HEK293 (cell line): ENCODE measurements at regions not wholly inside any gene's neighbourhood (a gene's known extent, or its start where the extent isn't known, plus 50 kb on each side); places are given as distances from the start of the nearest gene placed in this dataset.

Experiments
- CTCF ChIA-PET: fragments of 350-600 bp; formaldehyde crosslinking; extraction: SDS; loops from one replicate; lab custom pipeline; 2021; ENCODE audit warnings: antibody characterized with exemption; lab: Yijun Ruan, JAX
- POLR2A ChIA-PET: fragments of 300-600 bp; formaldehyde crosslinking; extraction: SDS; loops from one replicate; lab custom pipeline; 2020; ENCODE audit warnings: antibody characterized with exemption, inconsistent platforms; lab: Yijun Ruan, JAX
- H3K27ac ChIP-seq: fragments of 200-500 bp; sonication (Bioruptor generic); 2 replicates; pipeline ENCODE4 v1.5.1; 2014; ENCODE audit warnings: low read depth, low read length, control low read depth, inconsistent platforms; ENCODE audit errors: extremely low read depth
- H3K36me3 ChIP-seq, 2 experiments: fragments of 200-500 bp in 1 of 2; sonication (Bioruptor generic) in 1 of 2; 1 replicate in 1 of 2; 2 replicates in 1 of 2; pipeline ENCODE4 v1.5.1; 2014 to 2017; ENCODE audit warnings: inconsistent platforms in 2 of 2, low read length in 2 of 2; ENCODE audit not compliant: control insufficient read depth in 2 of 2, insufficient read depth in 1 of 2
- H3K4me1 ChIP-seq: fragments of 200-500 bp; sonication (Bioruptor generic); 2 replicates; pipeline ENCODE4 v1.5.1; 2014; ENCODE audit warnings: mild to moderate bottlenecking, low read length, inconsistent platforms; ENCODE audit not compliant: control insufficient read depth, insufficient read depth
- H3K4me3 ChIP-seq: 2 replicates; pipeline ENCODE4 v1.5.1; 2011; ENCODE audit warnings: low read depth, mild to moderate bottlenecking, control low read depth, low read length, moderate library complexity
- H3K9me3 ChIP-seq: fragments of 200-500 bp; sonication (Bioruptor generic); 2 replicates; pipeline ENCODE4 v1.5.1; 2014; ENCODE audit warnings: low read depth, low read length, inconsistent platforms; ENCODE audit not compliant: control insufficient read depth, insufficient read depth
- GFI1B ChIP-seq: fragments of 450-650 bp; formaldehyde crosslinking; IDR thresholded peaks from 2 replicates; pipeline ENCODE4 v1.5.1; 2016; ENCODE audit warnings: missing biosample characterization, missing genetic modification characterization
- GLI2 ChIP-seq: fragments of 450-650 bp; formaldehyde crosslinking; IDR thresholded peaks from 2 replicates; pipeline ENCODE4; 2017; ENCODE audit warnings: missing biosample characterization, missing genetic modification characterization, low read depth, borderline replicate concordance
- GLIS1 ChIP-seq: fragments of 450-650 bp; formaldehyde crosslinking; IDR thresholded peaks from 2 replicates; pipeline ENCODE4 v1.5.1; 2016; ENCODE audit warnings: missing biosample characterization, missing genetic modification characterization
- HOXC10 ChIP-seq: sonication (generic); formaldehyde crosslinking; IDR thresholded peaks from 2 replicates; pipeline ENCODE4 v1.8.1; 2023; ENCODE audit warnings: mild to moderate bottlenecking, missing genetic modification reagents
- KLF9 ChIP-seq: fragments of 450-650 bp; formaldehyde crosslinking; IDR thresholded peaks from 2 replicates; pipeline ENCODE4 v1.5.1; 2016; ENCODE audit warnings: missing biosample characterization, missing genetic modification characterization, low read depth
- PATZ1 ChIP-seq: fragments of 450-650 bp; formaldehyde crosslinking; IDR thresholded peaks from 2 replicates; pipeline ENCODE4 v1.5.1; 2016; ENCODE audit warnings: missing biosample characterization, missing genetic modification characterization
- RBAK ChIP-seq: fragments of 450-650 bp; formaldehyde crosslinking; IDR thresholded peaks from 2 replicates; pipeline ENCODE4 v1.5.1; 2016; ENCODE audit warnings: missing biosample characterization, missing genetic modification characterization
- ZBTB20 ChIP-seq: fragments of 450-650 bp; formaldehyde crosslinking; IDR thresholded peaks from 2 replicates; pipeline ENCODE4 v1.5.1; 2016; ENCODE audit warnings: missing biosample characterization, missing genetic modification characterization
- ZBTB44 ChIP-seq: fragments of 450-650 bp; IDR thresholded peaks from 2 replicates; pipeline ENCODE4 v1.5.1; 2018; ENCODE audit warnings: missing biosample characterization, mild to moderate bottlenecking, missing genetic modification characterization
- ZBTB48 ChIP-seq: fragments of 450-650 bp; formaldehyde crosslinking; IDR thresholded peaks from 2 replicates; pipeline ENCODE4 v1.5.1; 2016; ENCODE audit warnings: missing biosample characterization, missing genetic modification characterization
- ZBTB49 ChIP-seq: fragments of 450-650 bp; formaldehyde crosslinking; IDR thresholded peaks from 2 replicates; pipeline ENCODE4 v1.5.1; 2016; ENCODE audit warnings: missing biosample characterization, missing genetic modification characterization, low read depth
- ZFP3 ChIP-seq: fragments of 450-650 bp; formaldehyde crosslinking; IDR thresholded peaks from 2 replicates; pipeline ENCODE4 v1.5.1; 2016; ENCODE audit warnings: low read depth, missing biosample characterization, missing genetic modification characterization
- ZNF155 ChIP-seq: fragments of 450-650 bp; formaldehyde crosslinking; IDR thresholded peaks from 2 replicates; pipeline ENCODE4 v1.5.1; 2016; ENCODE audit warnings: missing biosample characterization, missing genetic modification characterization
- ZNF16 ChIP-seq: fragments of 450-650 bp; formaldehyde crosslinking; IDR thresholded peaks from 2 replicates; pipeline ENCODE4 v1.5.1; 2016; ENCODE audit warnings: low read depth, missing biosample characterization, missing genetic modification characterization
- ZNF174 ChIP-seq: fragments of 450-650 bp; formaldehyde crosslinking; IDR thresholded peaks from 2 replicates; pipeline ENCODE4 v1.5.0; 2017; ENCODE audit warnings: missing biosample characterization, mild to moderate bottlenecking, missing genetic modification characterization
- ZNF23 ChIP-seq: fragments of 450-650 bp; formaldehyde crosslinking; IDR thresholded peaks from 2 replicates; pipeline ENCODE4 v1.5.1; 2016; ENCODE audit warnings: missing biosample characterization, missing genetic modification characterization, borderline replicate concordance
- ZNF24 ChIP-seq: fragments of 450-650 bp; formaldehyde crosslinking; IDR thresholded peaks from 2 replicates; pipeline ENCODE4 v1.5.1; 2016; ENCODE audit warnings: missing biosample characterization, missing genetic modification characterization
- ZNF501 ChIP-seq: fragments of 450-650 bp; formaldehyde crosslinking; IDR thresholded peaks from 2 replicates; pipeline ENCODE4 v1.5.1; 2016; ENCODE audit warnings: missing biosample characterization, missing genetic modification characterization
- ZNF513 ChIP-seq: fragments of 450-650 bp; IDR thresholded peaks from 2 replicates; pipeline ENCODE4 v1.5.1; 2018; ENCODE audit warnings: missing biosample characterization, missing genetic modification characterization
- ZNF514 ChIP-seq: fragments of 450-650 bp; formaldehyde crosslinking; IDR thresholded peaks from 2 replicates; pipeline ENCODE4 v1.5.1; 2016; ENCODE audit warnings: missing biosample characterization, missing genetic modification characterization
- ZNF561 ChIP-seq: fragments of 450-650 bp; IDR thresholded peaks from 2 replicates; pipeline ENCODE4 v1.5.1; 2018; ENCODE audit warnings: missing biosample characterization, missing genetic modification characterization, borderline replicate concordance
- ZNF654 ChIP-seq: fragments of 450-650 bp; formaldehyde crosslinking; IDR thresholded peaks from 2 replicates; pipeline ENCODE4 v1.5.1; 2016; ENCODE audit warnings: low read depth, missing biosample characterization, missing genetic modification characterization
- ZNF837 ChIP-seq: fragments of 450-650 bp; formaldehyde crosslinking; IDR thresholded peaks from 2 replicates; pipeline ENCODE4 v1.5.1; 2016; ENCODE audit warnings: missing biosample characterization, missing genetic modification characterization
- ZSCAN18 ChIP-seq: fragments of 450-650 bp; formaldehyde crosslinking; IDR thresholded peaks from 2 replicates; pipeline ENCODE4 v1.5.1; 2016; ENCODE audit warnings: missing biosample characterization, missing genetic modification characterization

GRCh38 chr2:156728328-156728727, 292.1 kb downstream of the GPD2 start (continued):
- TF ChIP-seq KLF9 (tag by site-specific recombination): no peak
- no peak for TF ChIP-seq ZNF23
- no peak for TF ChIP-seq PATZ1 (tag by site-specific recombination)
- no peak for TF ChIP-seq ZNF837
- TF ChIP-seq ZNF654: no peak
- no peak for TF ChIP-seq GLI2 (tag by site-specific recombination)

- CTCF ChIA-PET: no interaction called here
- Histone ChIP-seq H3K36me3 (no peaks in the 10 kb centered on the region), H3K9me3 (no peaks in the 10 kb centered on the region), H3K4me3 (no peak overlapping the region), H3K27ac (no peak overlapping the region), H3K4me1 (no peaks in the 10 kb centered on the region)
- TF ChIP-seq ZNF24 (tag by site-specific recombination) (no peak), ZNF514 (no peak), ZFP3 (tag by site-specific recombination) (no peak), ZBTB48 (tag by site-specific recombination) (no peak), ZNF513 (no peak), HOXC10 (CRISPR knock-in tag) (no peak), ZNF561 (tag by site-specific recombination) (no peak), ZSCAN18 (tag by site-specific recombination) (no peak), ZBTB44 (tag by site-specific recombination) (no peak), ZNF16 (no peak), ZBTB20 (tag by site-specific recombination) (no peak), ZBTB49 (tag by site-specific recombination) (no peak), GFI1B (no peak), ZNF501 (tag by site-specific recombination) (no peak), ZNF155 (tag by site-specific recombination) (no peak), RBAK (tag by site-specific recombination) (no peak), GLIS1 (tag by site-specific recombination) (no peak), ZNF23 (no peak), ZNF174 (tag by site-specific recombination) (no peak)
- POLR2A ChIA-PET: no interaction called here
These were observed 295.3 kb downstream of the GPD2 start for GRCh38 chr2:156731506-156731905.
